ENCODE measurements at regions not wholly inside any gene's neighbourhood (a gene's known extent, or its start where the extent isn't known, plus 50 kb on each side); places are given as distances from the start of the nearest gene placed in this dataset.

DNA sequence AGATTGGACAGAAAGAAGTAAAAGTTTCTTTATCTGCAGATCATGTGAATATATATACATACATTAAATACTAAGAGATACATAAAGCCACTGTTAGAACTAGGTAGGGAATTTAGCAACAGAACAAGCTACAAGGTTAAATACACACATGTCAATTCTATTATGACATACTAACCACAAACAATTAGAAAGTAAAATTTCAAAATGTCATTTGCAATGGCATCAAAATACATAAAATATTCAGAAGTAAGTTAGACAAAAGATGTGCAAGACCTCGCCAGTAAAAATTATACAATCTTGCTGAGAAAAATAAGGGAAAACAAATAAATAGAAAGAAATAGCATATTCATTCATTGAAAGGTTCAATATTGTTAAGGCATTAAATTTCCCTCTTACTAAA lies 200.0 kb upstream of the HES1 start:
- no peak for TF ChIP-seq CTCF (conservative IDR thresholded peaks at IDR 0.05; ENCODE audit: control insufficient read depth, insufficient read depth, low read depth, low read length)
- H3K4me3 ChIP-seq (ENCODE audit: control insufficient read depth, low read depth, low read length): no peak overlapping the region
- DNase-seq (ENCODE audit: low read depth): no peak

DNA sequence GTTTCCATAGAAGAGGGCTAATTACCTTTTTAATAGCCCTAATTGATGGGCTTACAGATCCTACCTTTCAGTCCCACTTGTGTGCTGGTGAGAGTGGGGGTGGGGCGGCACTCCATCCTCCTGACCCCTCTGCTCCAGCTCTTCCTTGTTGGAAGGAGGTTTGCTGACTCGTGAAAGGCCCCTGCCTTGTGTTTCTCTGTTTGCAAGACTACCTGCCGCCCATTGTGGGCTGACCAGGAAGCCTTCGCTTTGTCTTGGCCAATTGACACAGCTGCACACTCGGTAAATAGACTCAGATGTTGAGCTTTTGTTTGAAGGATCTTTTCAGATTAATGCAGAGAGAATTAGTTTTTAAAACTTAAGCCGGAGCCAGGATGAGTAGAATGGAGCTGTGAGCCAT lies 197.3 kb upstream of the HES1 start:
- H3K4me3 ChIP-seq (ENCODE audit: control insufficient read depth, low read depth, low read length): no peak overlapping the region
- TF ChIP-seq CTCF (conservative IDR thresholded peaks at IDR 0.05; ENCODE audit: control insufficient read depth, insufficient read depth, low read depth, low read length): no peak
- DNase-seq (ENCODE audit: low read depth): no peak

GRCh38 chr3:193939527-193939926 lies 196.4 kb upstream of the HES1 start:
- DNase-seq (ENCODE audit: low read depth): no peak
- TF ChIP-seq CTCF (conservative IDR thresholded peaks at IDR 0.05; ENCODE audit: control insufficient read depth, insufficient read depth, low read depth, low read length): no peak
- no peak overlapping the region for H3K4me3 ChIP-seq (ENCODE audit: control insufficient read depth, low read depth, low read length)

- H3K4me3 ChIP-seq (ENCODE audit: control insufficient read depth, low read depth, low read length): no peak overlapping the region
- no peak for TF ChIP-seq CTCF (conservative IDR thresholded peaks at IDR 0.05; ENCODE audit: control insufficient read depth, insufficient read depth, low read depth, low read length)
- DNase-seq (ENCODE audit: low read depth): no peak
These were observed 195.4 kb upstream of the HES1 start for GRCh38 chr3:193940526-193940925.

DNA sequence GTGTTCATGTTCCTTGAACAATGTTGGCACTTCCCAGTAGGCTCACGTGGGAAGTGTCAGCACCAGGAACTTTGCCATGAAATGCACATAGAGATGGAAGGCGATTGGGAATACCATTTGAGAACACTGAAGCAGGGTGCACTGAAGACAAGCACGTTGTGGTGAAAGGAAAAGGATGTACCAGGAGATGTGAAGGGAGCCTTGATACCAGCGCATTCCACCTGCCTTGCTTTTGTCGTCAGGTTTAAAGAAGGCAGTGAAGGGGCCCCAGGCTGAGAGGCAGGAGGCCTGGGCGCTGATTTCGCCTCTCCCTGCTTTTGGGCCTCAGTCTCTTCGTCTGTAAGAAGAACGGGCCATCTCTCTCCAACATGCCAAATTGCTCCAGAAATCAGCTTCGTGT lies 194.5 kb upstream of the HES1 start:
- H3K4me3 ChIP-seq (ENCODE audit: control insufficient read depth, low read depth, low read length): no peak overlapping the region
- no peak for TF ChIP-seq CTCF (conservative IDR thresholded peaks at IDR 0.05; ENCODE audit: control insufficient read depth, insufficient read depth, low read depth, low read length)
- no peak for DNase-seq (ENCODE audit: low read depth)

DNA sequence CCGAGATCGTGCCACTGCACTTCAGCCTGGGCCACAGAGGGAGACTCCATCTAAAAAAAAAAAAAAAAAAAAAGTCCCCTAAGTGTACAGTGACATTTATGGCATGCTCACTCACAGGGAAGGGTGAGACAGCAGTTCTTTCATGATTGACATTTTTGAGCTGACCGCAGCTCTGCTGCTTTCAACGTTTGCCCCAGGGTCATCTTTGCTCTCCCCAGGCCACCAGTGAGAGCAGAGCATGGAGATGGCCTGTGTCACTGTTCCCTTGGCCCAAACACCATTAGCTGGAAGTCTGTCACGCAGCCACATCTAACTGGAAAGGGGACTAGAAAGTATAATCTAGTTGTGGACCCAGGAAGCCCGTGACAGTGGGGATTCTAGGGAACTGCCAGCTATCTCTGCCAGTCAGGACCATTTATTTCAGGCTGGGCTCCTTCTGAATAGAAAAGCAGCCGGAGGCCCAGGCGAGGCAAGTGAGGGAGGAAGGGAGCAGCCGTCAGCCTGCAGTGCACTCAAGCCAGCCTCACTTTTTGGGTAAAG lies 193.4 kb upstream of the HES1 start:
- no peak for TF ChIP-seq CTCF (conservative IDR thresholded peaks at IDR 0.05; ENCODE audit: control insufficient read depth, insufficient read depth, low read depth, low read length)
- no peak for DNase-seq (ENCODE audit: low read depth)
- H3K4me3 ChIP-seq (ENCODE audit: control insufficient read depth, low read depth, low read length): no peak overlapping the region

- H3K4me3 ChIP-seq (ENCODE audit: control insufficient read depth, low read depth, low read length): no peak overlapping the region
- no peak for TF ChIP-seq CTCF (conservative IDR thresholded peaks at IDR 0.05; ENCODE audit: control insufficient read depth, insufficient read depth, low read depth, low read length)
- DNase-seq (ENCODE audit: low read depth): no peak
These were observed 192.7 kb upstream of the HES1 start for GRCh38 chr3:193943200-193943599.

Data from fibroblast of mammary gland (primary cell).